ENCODE measurements at regions not wholly inside any gene's neighbourhood (a gene's known extent, or its start where the extent isn't known, plus 50 kb on each side); places are given as distances from the start of the nearest gene placed in this dataset.

DNA sequence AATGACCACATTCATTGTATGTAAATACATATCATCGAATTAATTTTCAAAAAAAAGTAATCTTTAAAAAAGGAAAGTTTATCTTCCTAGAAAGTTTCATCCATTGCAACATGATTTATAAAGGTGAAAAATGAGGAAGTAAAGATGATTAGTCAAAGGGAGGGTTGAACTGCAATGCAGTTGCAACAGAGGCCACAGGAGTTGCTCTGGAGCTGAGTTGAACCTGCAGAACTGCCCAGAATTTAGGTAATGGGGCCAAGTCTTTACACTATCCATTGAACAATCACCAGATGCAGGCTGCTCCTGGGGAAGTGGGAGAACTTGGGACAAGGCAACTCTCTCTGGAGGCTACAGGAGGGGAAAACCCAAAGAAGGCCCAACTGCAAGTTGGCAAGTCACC is 390.7 kb downstream of the METTL4 start:
- H3K18ac ChIP-seq (ENCODE audit: low read depth in 1 of 2, low read length in 2 of 2), result no peak overlapping the region
- H3K14ac ChIP-seq (ENCODE audit: low read length in 2 of 2), result no peak overlapping the region
- H3K23ac ChIP-seq (ENCODE audit: low read length in 2 of 2), result no peak overlapping the region
- H2BK12ac ChIP-seq (ENCODE audit: low read length in 2 of 2), result no peak overlapping the region
- H3K27ac ChIP-seq (ENCODE audit: low read length, poor library complexity, severe bottlenecking), result no peak overlapping the region
- no peak overlapping the region for H4K8ac ChIP-seq (ENCODE audit: low read length)
- H2AK5ac ChIP-seq (ENCODE audit: low read length, severe bottlenecking), result no peak overlapping the region
- no CpG with 5 or more reads among the region's 1 CpG for WGBS
- no peak overlapping the region for H3K9ac ChIP-seq (ENCODE audit: low read length)
- no peak for DNase-seq
- H3K4ac ChIP-seq (ENCODE audit: low read depth in 1 of 2, low read length in 2 of 2), result no peak overlapping the region
- H2AFZ ChIP-seq (ENCODE audit: low read depth, low read length), result no peak overlapping the region
- H3K79me1 ChIP-seq (replicated peaks; ENCODE audit: low read length, poor library complexity, severe bottlenecking), result no peaks in the 10 kb centered on the region
- no peak overlapping the region for H2BK120ac ChIP-seq (ENCODE audit: low read depth, low read length)
- no peak overlapping the region for H4K91ac ChIP-seq (ENCODE audit: low read length)
- no peak overlapping the region for H3K4me3 ChIP-seq (ENCODE audit: insufficient read depth in 1 of 2, low read depth in 1 of 2, low read length in 2 of 2)
- peaks cover 0 to 5% of the 10 kb centered on the region in 2 experiments for H3K27me3 ChIP-seq (ENCODE audit: control insufficient read depth in 1 of 2, insufficient read depth in 1 of 2, low read length in 2 of 2)
- no peaks in the 10 kb centered on the region for H3K4me1 ChIP-seq (ENCODE audit: control insufficient read depth, insufficient read depth, low read depth, low read length)
- H2BK15ac ChIP-seq (ENCODE audit: low read depth, poor library complexity, severe bottlenecking), result no peak overlapping the region
- peaks cover 7% of the 10 kb centered on the region for H3K9me3 ChIP-seq (ENCODE audit: control insufficient read depth, low read length)
- no peak overlapping the region for H3K4me2 ChIP-seq (ENCODE audit: low read length, poor library complexity, severe bottlenecking)
- no peak overlapping the region for H2BK5ac ChIP-seq (ENCODE audit: low read depth, low read length, poor library complexity, severe bottlenecking)
- no peaks in the 10 kb centered on the region for H3K36me3 ChIP-seq (ENCODE audit: control insufficient read depth in 1 of 2, insufficient read depth in 2 of 2, low read depth in 1 of 2, low read length in 2 of 2)

DNA sequence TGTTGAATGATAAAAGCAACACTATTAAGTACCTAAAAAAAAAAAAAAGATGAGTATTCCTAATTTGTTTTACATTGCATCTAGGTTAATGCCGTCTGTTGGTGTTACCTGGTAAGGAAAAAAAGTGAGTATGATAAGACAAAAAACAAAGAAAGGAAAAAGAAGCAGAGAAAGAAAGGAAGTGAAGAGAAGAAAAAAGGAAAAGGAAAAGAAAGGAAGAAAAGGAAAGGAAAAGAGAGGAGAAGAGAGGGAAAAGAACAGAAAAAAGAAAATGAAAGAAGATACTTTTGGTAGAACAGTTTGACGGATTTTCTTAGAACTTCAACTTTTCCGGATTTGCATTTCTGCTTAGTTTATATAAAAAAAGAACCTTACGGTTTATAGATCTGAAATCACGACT is 387.9 kb downstream of the METTL4 start:
- Histone ChIP-seq H3K27me3 (ENCODE audit: control insufficient read depth in 1 of 2, insufficient read depth in 1 of 2, low read length in 2 of 2) (peaks cover 0 to 5% of the 10 kb centered on the region in 2 experiments), H2BK5ac (ENCODE audit: low read depth, low read length, poor library complexity, severe bottlenecking) (no peak overlapping the region), H3K27ac (ENCODE audit: low read length, poor library complexity, severe bottlenecking) (no peak overlapping the region), H4K8ac (ENCODE audit: low read length) (no peak overlapping the region), H3K14ac (ENCODE audit: low read length in 2 of 2) (no peak overlapping the region), H3K9me3 (ENCODE audit: control insufficient read depth, low read length) (peaks cover 7% of the 10 kb centered on the region), H3K4me2 (ENCODE audit: low read length, poor library complexity, severe bottlenecking) (no peak overlapping the region), H2BK12ac (ENCODE audit: low read length in 2 of 2) (no peak overlapping the region), H3K4me1 (ENCODE audit: control insufficient read depth, insufficient read depth, low read depth, low read length) (no peaks in the 10 kb centered on the region), H3K18ac (ENCODE audit: low read depth in 1 of 2, low read length in 2 of 2) (no peak overlapping the region), H2AFZ (ENCODE audit: low read depth, low read length) (no peak overlapping the region), H3K9ac (ENCODE audit: low read length) (no peak overlapping the region), H3K4me3 (ENCODE audit: insufficient read depth in 1 of 2, low read depth in 1 of 2, low read length in 2 of 2) (no peak overlapping the region), H2BK120ac (ENCODE audit: low read depth, low read length) (no peak overlapping the region), H2AK5ac (ENCODE audit: low read length, severe bottlenecking) (no peak overlapping the region), H2BK15ac (ENCODE audit: low read depth, poor library complexity, severe bottlenecking) (no peak overlapping the region), H4K91ac (ENCODE audit: low read length) (no peak overlapping the region), H3K36me3 (ENCODE audit: control insufficient read depth in 1 of 2, insufficient read depth in 2 of 2, low read depth in 1 of 2, low read length in 2 of 2) (no peaks in the 10 kb centered on the region), H3K23ac (ENCODE audit: low read length in 2 of 2) (no peak overlapping the region), H3K4ac (ENCODE audit: low read depth in 1 of 2, low read length in 2 of 2) (no peak overlapping the region), H3K79me1 (replicated peaks; ENCODE audit: low read length, poor library complexity, severe bottlenecking) (no peaks in the 10 kb centered on the region)
- DNase-seq, result no peak
- WGBS, result 85% methylated on average over 5 of the region's 5 CpGs

DNA sequence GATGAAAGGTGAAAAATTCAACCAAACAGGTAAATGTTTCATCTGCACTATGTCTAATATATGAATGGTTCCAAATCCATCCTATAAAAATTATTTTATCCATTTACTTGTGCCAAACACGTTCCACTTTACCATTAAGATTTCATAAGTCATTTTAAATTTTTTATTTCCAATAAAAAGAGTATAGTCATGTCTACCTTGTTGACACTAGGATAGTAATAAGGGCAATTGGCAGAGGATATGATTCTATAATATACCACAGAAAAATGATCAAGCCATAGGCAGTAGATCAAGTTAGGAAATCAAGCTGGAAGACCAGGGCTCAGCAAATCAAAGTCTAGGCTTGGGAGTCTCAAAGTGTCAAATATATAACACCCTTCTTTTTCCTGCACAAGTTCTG is 384.3 kb downstream of the METTL4 start:
- Histone ChIP-seq H3K9ac (ENCODE audit: low read length) (no peak overlapping the region), H3K4ac (ENCODE audit: low read depth in 1 of 2, low read length in 2 of 2) (no peak overlapping the region), H2BK120ac (ENCODE audit: low read depth, low read length) (no peak overlapping the region), H3K23ac (ENCODE audit: low read length in 2 of 2) (no peak overlapping the region), H4K8ac (ENCODE audit: low read length) (no peak overlapping the region), H3K18ac (ENCODE audit: low read depth in 1 of 2, low read length in 2 of 2) (no peak overlapping the region), H2BK12ac (ENCODE audit: low read length in 2 of 2) (no peak overlapping the region), H3K4me1 (ENCODE audit: control insufficient read depth, insufficient read depth, low read depth, low read length) (no peaks in the 10 kb centered on the region), H3K79me1 (replicated peaks; ENCODE audit: low read length, poor library complexity, severe bottlenecking) (no peaks in the 10 kb centered on the region), H3K27me3 (ENCODE audit: control insufficient read depth in 1 of 2, insufficient read depth in 1 of 2, low read length in 2 of 2) (no peaks in the 10 kb centered on the region), H2AFZ (ENCODE audit: low read depth, low read length) (no peak overlapping the region), H2BK15ac (ENCODE audit: low read depth, poor library complexity, severe bottlenecking) (no peak overlapping the region), H3K36me3 (ENCODE audit: control insufficient read depth in 1 of 2, insufficient read depth in 2 of 2, low read depth in 1 of 2, low read length in 2 of 2) (no peaks in the 10 kb centered on the region), H4K91ac (ENCODE audit: low read length) (no peak overlapping the region), H3K4me3 (ENCODE audit: insufficient read depth in 1 of 2, low read depth in 1 of 2, low read length in 2 of 2) (no peak overlapping the region), H3K27ac (ENCODE audit: low read length, poor library complexity, severe bottlenecking) (no peak overlapping the region), H3K14ac (ENCODE audit: low read length in 2 of 2) (no peak overlapping the region), H3K4me2 (ENCODE audit: low read length, poor library complexity, severe bottlenecking) (no peak overlapping the region), H2BK5ac (ENCODE audit: low read depth, low read length, poor library complexity, severe bottlenecking) (no peak overlapping the region), H3K9me3 (ENCODE audit: control insufficient read depth, low read length) (peaks cover 2% of the 10 kb centered on the region), H2AK5ac (ENCODE audit: low read length, severe bottlenecking) (no peak overlapping the region)
- WGBS, result no CpG with 5 or more reads among the region's 1 CpG
- DNase-seq, result no peak

DNA sequence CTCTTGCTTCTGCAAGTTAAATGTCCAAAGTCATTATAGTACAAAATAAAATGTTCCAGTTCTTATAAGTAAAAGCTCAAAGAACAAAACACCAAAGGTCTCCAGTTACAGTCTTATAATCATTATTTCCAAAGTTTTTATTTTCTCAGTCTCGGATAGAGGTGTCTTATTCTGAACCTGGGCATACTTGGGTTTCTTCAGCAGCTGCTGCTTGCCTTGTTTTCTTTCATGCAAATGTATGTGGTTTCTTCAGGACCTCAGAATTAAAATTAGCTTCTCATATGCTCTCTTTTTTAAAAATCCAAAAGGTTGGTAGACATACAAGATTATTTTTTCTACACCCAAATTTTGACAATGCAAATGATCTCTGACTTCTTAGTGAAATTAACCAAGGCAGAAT is 383.0 kb downstream of the METTL4 start:
- H2AFZ ChIP-seq (ENCODE audit: low read depth, low read length), result no peak overlapping the region
- H3K4ac ChIP-seq (ENCODE audit: low read depth in 1 of 2, low read length in 2 of 2), result no peak overlapping the region
- H3K4me3 ChIP-seq (ENCODE audit: insufficient read depth in 1 of 2, low read depth in 1 of 2, low read length in 2 of 2), result no peak overlapping the region
- H3K27ac ChIP-seq (ENCODE audit: low read length, poor library complexity, severe bottlenecking), result no peak overlapping the region
- H2BK12ac ChIP-seq (ENCODE audit: low read length in 2 of 2), result no peak overlapping the region
- no peak overlapping the region for H3K23ac ChIP-seq (ENCODE audit: low read length in 2 of 2)
- H4K8ac ChIP-seq (ENCODE audit: low read length), result no peak overlapping the region
- WGBS, result 100% methylated on average over 1 of the region's 1 CpG
- H2AK5ac ChIP-seq (ENCODE audit: low read length, severe bottlenecking), result no peak overlapping the region
- no peaks in the 10 kb centered on the region for H3K79me1 ChIP-seq (replicated peaks; ENCODE audit: low read length, poor library complexity, severe bottlenecking)
- H2BK120ac ChIP-seq (ENCODE audit: low read depth, low read length), result no peak overlapping the region
- H3K27me3 ChIP-seq (ENCODE audit: control insufficient read depth in 1 of 2, insufficient read depth in 1 of 2, low read length in 2 of 2), result no peaks in the 10 kb centered on the region
- DNase-seq, result no peak
- no peak overlapping the region for H3K18ac ChIP-seq (ENCODE audit: low read depth in 1 of 2, low read length in 2 of 2)
- no peaks in the 10 kb centered on the region for H3K36me3 ChIP-seq (ENCODE audit: control insufficient read depth in 1 of 2, insufficient read depth in 2 of 2, low read depth in 1 of 2, low read length in 2 of 2)
- no peak overlapping the region for H4K91ac ChIP-seq (ENCODE audit: low read length)
- no peak overlapping the region for H3K9ac ChIP-seq (ENCODE audit: low read length)
- no peak overlapping the region for H3K4me2 ChIP-seq (ENCODE audit: low read length, poor library complexity, severe bottlenecking)
- H3K4me1 ChIP-seq (ENCODE audit: control insufficient read depth, insufficient read depth, low read depth, low read length), result no peaks in the 10 kb centered on the region
- no peak overlapping the region for H2BK15ac ChIP-seq (ENCODE audit: low read depth, poor library complexity, severe bottlenecking)
- H3K9me3 ChIP-seq (ENCODE audit: control insufficient read depth, low read length), result peaks cover 5% of the 10 kb centered on the region
- H3K14ac ChIP-seq (ENCODE audit: low read length in 2 of 2), result no peak overlapping the region
- no peak overlapping the region for H2BK5ac ChIP-seq (ENCODE audit: low read depth, low read length, poor library complexity, severe bottlenecking)
